ENCODE measurements at regions not wholly inside any gene's neighbourhood (a gene's known extent, or its start where the extent isn't known, plus 50 kb on each side); places are given as distances from the start of the nearest gene placed in this dataset.

DNA sequence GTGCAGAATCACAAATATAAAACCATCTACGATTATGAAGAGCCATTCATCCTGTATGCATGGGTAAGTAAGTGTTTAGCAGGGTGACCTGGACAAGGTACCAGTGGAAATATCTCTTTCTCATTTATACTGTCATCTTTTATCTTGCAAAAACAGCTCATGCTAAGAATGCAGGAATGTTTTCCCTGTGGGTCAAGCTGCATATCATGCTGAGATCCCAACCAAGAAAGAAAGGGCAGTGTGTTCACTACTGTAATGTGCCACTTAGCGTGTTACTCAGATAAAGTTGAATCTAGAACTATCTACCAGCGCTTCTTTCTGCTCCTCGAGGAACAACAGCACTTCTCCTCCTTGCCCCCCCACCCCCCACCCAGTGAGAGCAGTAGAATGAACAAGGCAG lies 212.7 kb upstream of the TBL1X start:
- no peaks in the 10 kb centered on the region for H3K9me3 Mint-ChIP-seq
- peaks cover 8% of the 10 kb centered on the region for H3K27me3 Mint-ChIP-seq (ENCODE audit: low read depth)
- H3K36me3 Mint-ChIP-seq (ENCODE audit: low read depth): no peaks in the 10 kb centered on the region
- H3K27ac Mint-ChIP-seq: no peak overlapping the region
- no peaks in the 10 kb centered on the region for H3K4me1 Mint-ChIP-seq (ENCODE audit: low read depth)
- H3K4me3 Mint-ChIP-seq: no peak overlapping the region

DNA sequence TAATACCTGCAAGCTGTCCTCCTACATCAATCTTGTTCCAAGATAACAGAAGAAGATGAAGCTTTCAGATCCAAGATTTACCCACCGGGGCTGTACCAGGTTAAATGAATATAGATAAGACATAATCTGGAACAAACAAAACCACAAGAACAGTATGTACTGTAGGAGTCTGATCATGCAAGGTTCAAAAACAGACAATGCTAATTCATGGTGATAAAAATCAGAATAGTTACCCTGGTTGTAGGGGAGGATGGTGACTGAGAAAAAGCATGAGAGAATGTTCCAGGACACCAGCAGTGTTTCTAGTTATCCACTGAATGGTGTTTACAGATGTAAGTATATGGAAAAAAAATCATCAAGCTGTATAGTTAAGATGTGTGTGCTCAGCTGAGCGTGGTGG lies 211.6 kb upstream of the TBL1X start:
- Mint-ChIP-seq H3K27ac (no peak overlapping the region), H3K9me3 (no peaks in the 10 kb centered on the region), H3K36me3 (ENCODE audit: low read depth) (no peaks in the 10 kb centered on the region)

GRCh38 chrX:9257718-9258420 lies 207.0 kb upstream of the TBL1X start:
- peaks cover 13% of the 10 kb centered on the region for H3K9me3 Mint-ChIP-seq
- H3K4me3 Mint-ChIP-seq: no peak overlapping the region
- H3K4me1 Mint-ChIP-seq (ENCODE audit: low read depth): peaks cover 7% of the 10 kb centered on the region
- peaks cover 8% of the 10 kb centered on the region for H3K27me3 Mint-ChIP-seq (ENCODE audit: low read depth)
- H3K27ac Mint-ChIP-seq: no peak overlapping the region
- H3K36me3 Mint-ChIP-seq (ENCODE audit: low read depth): peaks cover 2% of the 10 kb centered on the region

More for the DNA sequence above, 211.6 kb upstream of the TBL1X start:
- H3K4me3 Mint-ChIP-seq: no peak overlapping the region
- peaks cover 8% of the 10 kb centered on the region for H3K27me3 Mint-ChIP-seq (ENCODE audit: low read depth)
- H3K4me1 Mint-ChIP-seq (ENCODE audit: low read depth): no peaks in the 10 kb centered on the region

GRCh38 chrX:9258421-9259104 lies 206.3 kb upstream of the TBL1X start:
- Mint-ChIP-seq H3K4me1 (ENCODE audit: low read depth) (peaks cover 7% of the 10 kb centered on the region), H3K27ac (no peak overlapping the region), H3K9me3 (peaks cover 13% of the 10 kb centered on the region), H3K4me3 (no peak overlapping the region), H3K36me3 (ENCODE audit: low read depth) (peaks cover 2% of the 10 kb centered on the region), H3K27me3 (ENCODE audit: low read depth) (peaks cover 8% of the 10 kb centered on the region)

DNA sequence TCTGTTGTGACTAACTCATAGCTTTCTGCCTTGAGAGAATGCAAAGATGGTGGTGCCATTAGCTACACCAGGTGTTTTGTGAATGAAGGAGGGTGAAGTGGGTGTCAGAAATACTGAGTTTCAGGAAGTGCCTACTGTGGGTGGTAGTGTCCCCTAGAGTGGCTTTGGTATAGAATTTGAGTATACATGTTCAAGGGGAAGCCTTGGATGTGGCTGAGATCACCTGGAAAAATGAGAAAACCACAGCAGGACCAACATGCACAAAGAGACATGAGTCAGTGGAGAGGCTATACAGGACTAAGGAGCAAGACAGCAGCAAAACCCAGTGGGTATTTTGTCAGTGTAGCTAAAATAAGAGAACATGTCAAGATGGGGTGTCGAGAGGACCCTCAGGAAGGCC lies 204.3 kb upstream of the TBL1X start:
- H3K4me3 Mint-ChIP-seq: no peak overlapping the region
- peaks cover 13% of the 10 kb centered on the region for H3K9me3 Mint-ChIP-seq
- H3K27me3 Mint-ChIP-seq (ENCODE audit: low read depth): no peaks in the 10 kb centered on the region
- peaks cover 7% of the 10 kb centered on the region for H3K4me1 Mint-ChIP-seq (ENCODE audit: low read depth)
- H3K27ac Mint-ChIP-seq: peak overlapping the region; percentile 27
- peaks cover 2% of the 10 kb centered on the region for H3K36me3 Mint-ChIP-seq (ENCODE audit: low read depth)

DNA sequence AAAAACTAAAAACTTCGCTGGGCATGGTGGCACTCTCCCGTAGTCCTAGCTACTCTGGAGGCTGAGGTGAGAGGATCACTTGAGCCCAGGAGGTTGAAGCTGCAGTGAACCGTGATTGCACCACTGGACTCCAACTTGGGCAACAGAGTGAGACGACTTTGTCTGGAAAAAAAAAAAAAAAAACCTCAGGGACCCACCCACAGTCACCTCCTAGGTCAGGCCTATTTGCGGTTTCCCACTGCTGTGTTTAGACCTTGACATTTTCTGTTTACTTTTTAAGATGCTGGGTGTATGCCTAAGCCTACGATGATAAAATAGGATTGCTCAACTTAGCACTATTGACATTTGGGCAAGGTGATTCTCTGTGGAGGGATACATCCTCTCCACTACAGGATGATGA lies 197.4 kb upstream of the TBL1X start:
- no peaks in the 10 kb centered on the region for H3K4me1 Mint-ChIP-seq (ENCODE audit: low read depth)
- no peaks in the 10 kb centered on the region for H3K9me3 Mint-ChIP-seq
- H3K27ac Mint-ChIP-seq: no peak overlapping the region
- H3K27me3 Mint-ChIP-seq (ENCODE audit: low read depth): peaks cover 4% of the 10 kb centered on the region
- no peak overlapping the region for H3K4me3 Mint-ChIP-seq
- H3K36me3 Mint-ChIP-seq (ENCODE audit: low read depth): no peaks in the 10 kb centered on the region

DNA sequence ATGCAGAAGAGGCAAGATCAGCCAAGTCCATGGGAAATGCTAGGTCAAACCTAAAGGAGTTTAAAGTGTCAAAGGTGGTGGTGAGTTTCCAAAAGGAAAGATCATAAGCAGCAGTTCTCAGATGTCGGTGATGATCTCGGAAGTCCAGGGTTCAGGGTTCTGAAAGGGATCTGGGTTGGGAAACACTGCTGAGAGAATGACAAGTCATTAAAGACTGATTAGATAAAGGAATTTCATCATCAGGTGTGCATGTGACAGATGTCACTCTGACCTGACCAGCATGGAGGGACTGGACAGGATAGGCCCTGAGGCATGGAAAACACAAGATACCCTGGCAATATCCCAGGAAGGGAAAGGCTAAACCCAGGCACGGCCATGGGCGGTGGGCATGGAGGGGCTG lies 195.7 kb upstream of the TBL1X start:
- no peaks in the 10 kb centered on the region for H3K36me3 Mint-ChIP-seq (ENCODE audit: low read depth)
- H3K4me1 Mint-ChIP-seq (ENCODE audit: low read depth): no peaks in the 10 kb centered on the region
- peaks cover 9% of the 10 kb centered on the region for H3K27me3 Mint-ChIP-seq (ENCODE audit: low read depth)
- no peak overlapping the region for H3K4me3 Mint-ChIP-seq
- no peak overlapping the region for H3K27ac Mint-ChIP-seq
- H3K9me3 Mint-ChIP-seq: peaks cover 4% of the 10 kb centered on the region

DNA sequence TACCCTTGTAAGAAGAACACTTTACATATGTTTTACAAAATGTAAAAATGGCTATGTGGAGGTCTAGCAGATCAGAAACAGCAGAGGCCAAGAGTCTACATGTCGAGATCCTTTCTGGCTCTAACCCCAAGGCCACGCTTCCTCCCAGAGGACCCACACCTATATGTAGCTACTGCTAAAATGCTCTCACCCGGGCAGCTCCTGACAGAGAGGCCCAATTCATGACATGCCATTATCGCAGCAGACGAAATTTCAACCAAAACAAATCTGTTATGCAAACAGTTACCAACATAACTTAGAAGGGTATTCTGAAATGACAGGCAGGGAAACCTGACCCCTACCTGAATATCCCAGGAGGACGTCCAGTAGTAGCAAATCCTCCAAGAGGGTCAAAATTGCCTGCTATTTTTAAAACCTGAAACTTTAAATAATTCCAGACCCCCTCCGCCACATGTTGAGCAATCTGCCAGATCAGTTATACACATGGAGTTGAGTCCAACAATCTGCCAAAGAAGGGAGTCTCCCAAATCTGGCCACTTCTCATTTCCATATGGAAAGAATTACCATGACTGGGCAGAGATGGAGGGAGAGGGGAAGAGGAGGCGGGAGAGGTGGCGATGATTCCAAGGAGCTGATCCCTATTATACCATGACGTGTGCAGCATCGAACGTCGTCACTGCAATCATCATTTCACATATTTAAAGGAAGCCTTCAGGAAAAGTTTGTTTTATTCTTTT lies 192.9 kb upstream of the TBL1X start:
- no peak overlapping the region for H3K4me3 Mint-ChIP-seq
- no peaks in the 10 kb centered on the region for H3K4me1 Mint-ChIP-seq (ENCODE audit: low read depth)
- H3K27ac Mint-ChIP-seq: no peak overlapping the region

DNA sequence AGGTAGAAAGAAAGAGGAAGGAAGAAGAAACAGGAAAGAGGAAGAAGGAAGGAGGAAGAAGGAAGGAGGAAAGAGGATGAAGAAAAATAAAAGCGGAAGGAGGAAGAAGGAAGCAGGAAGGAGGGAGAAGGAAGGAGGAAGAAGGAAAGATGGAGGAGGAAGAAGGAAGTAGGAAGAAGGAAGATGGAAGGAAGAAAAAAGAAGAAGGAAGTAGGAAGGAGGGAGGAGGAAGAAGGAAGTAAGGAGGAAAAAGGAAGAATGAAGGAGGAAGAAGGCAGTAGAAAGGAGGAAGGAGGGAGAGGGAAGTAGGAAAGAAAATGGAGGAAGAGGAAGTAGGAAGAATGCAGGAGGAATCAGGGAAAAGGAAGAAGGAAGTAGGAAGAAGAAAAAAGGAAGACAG lies 191.1 kb upstream of the TBL1X start:
- H3K27me3 Mint-ChIP-seq (ENCODE audit: low read depth): peaks cover 9% of the 10 kb centered on the region
- no peak overlapping the region for H3K27ac Mint-ChIP-seq
- peaks cover 2% of the 10 kb centered on the region for H3K36me3 Mint-ChIP-seq (ENCODE audit: low read depth)
- no peak overlapping the region for H3K4me3 Mint-ChIP-seq
- H3K9me3 Mint-ChIP-seq: peaks cover 4% of the 10 kb centered on the region
- H3K4me1 Mint-ChIP-seq (ENCODE audit: low read depth): peaks cover 3% of the 10 kb centered on the region

More for the DNA sequence above, 192.9 kb upstream of the TBL1X start:
- peaks cover 9% of the 10 kb centered on the region for H3K27me3 Mint-ChIP-seq (ENCODE audit: low read depth)
- no peaks in the 10 kb centered on the region for H3K36me3 Mint-ChIP-seq (ENCODE audit: low read depth)
- peaks cover 4% of the 10 kb centered on the region for H3K9me3 Mint-ChIP-seq

DNA sequence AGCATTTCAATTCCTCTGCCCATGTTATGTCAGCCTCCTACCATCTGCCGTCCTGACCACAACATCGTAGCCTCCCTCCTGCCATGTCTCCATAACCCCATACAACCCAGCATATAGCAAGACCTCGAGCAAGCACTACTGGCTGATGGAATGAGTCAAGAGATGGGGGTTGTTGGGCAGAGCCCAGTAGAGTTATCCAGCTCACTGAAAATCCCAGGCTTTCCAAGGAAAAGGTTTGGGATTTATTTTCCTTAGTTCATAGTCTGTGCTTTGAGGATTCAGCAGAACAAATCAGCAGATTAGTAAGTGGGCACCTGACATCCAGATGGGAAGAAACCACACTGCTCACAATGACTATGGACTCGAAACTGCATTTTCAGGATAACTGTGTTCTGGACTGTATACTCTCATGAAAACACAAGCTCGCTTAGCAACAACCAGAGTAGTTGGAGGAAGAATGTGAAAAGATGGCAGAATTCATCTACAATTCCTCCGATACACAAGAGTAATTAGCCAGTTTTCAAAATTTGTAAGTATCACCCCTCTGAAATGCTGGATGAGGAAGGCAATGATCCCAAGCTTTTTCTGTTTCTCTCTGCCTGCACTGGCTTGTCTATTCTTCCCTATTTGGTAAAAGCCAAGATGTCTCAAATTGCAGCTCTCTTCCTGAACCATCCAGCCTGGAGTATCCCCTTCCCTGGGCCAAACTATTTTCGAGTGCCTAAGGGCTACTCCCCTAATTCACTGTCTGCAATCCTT lies 186.2 kb upstream of the TBL1X start:
- H3K27me3 Mint-ChIP-seq (ENCODE audit: low read depth): no peaks in the 10 kb centered on the region
- H3K4me3 Mint-ChIP-seq: peak overlapping the region; percentile 31
- peaks cover 2% of the 10 kb centered on the region for H3K36me3 Mint-ChIP-seq (ENCODE audit: low read depth)
- peak overlapping the region; percentile 80 for H3K27ac Mint-ChIP-seq
- no peaks in the 10 kb centered on the region for H3K9me3 Mint-ChIP-seq
- H3K4me1 Mint-ChIP-seq (ENCODE audit: low read depth): peaks cover 21% of the 10 kb centered on the region

- Mint-ChIP-seq H3K4me1 (ENCODE audit: low read depth) (peaks cover 23% of the 10 kb centered on the region), H3K27ac (peak overlapping the region; percentile 80), H3K4me3 (peak overlapping the region; percentile 31), H3K27me3 (ENCODE audit: low read depth) (no peaks in the 10 kb centered on the region), H3K9me3 (no peaks in the 10 kb centered on the region), H3K36me3 (ENCODE audit: low read depth) (peaks cover 2% of the 10 kb centered on the region)
Measured at GRCh38 chrX:9279234-9279544, 185.7 kb upstream of the TBL1X start.

DNA sequence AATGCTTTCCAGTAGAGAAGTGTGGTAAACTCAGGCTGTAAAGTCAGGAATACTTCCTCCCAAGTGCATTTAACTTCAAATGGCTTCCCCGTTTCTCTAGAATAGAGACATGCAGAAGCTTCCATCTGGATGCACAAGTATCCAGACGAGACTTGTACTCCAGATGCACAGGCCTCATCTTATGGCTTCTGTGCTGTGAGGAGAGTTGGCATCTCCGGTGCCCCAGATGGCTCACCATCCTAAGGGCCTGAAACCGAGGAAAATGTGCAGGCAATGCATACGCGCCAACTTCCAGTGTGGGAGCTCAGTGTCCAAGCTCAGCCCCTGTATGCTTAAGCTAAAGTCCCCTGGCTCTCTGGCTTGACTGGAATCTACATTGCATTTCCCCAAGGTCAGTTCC lies 184.0 kb upstream of the TBL1X start:
- H3K9me3 Mint-ChIP-seq: no peaks in the 10 kb centered on the region
- H3K27me3 Mint-ChIP-seq (ENCODE audit: low read depth): no peaks in the 10 kb centered on the region
- no peak overlapping the region for H3K27ac Mint-ChIP-seq
- peaks cover 2% of the 10 kb centered on the region for H3K36me3 Mint-ChIP-seq (ENCODE audit: low read depth)
- peaks cover 29% of the 10 kb centered on the region for H3K4me1 Mint-ChIP-seq (ENCODE audit: low read depth)
- H3K4me3 Mint-ChIP-seq: no peak overlapping the region

GRCh38 chrX:9282325-9282724 lies 182.5 kb upstream of the TBL1X start:
- H3K4me1 Mint-ChIP-seq (ENCODE audit: low read depth): peaks cover 35% of the 10 kb centered on the region
- H3K9me3 Mint-ChIP-seq: no peaks in the 10 kb centered on the region
- H3K27me3 Mint-ChIP-seq (ENCODE audit: low read depth): no peaks in the 10 kb centered on the region
- H3K36me3 Mint-ChIP-seq (ENCODE audit: low read depth): peaks cover 2% of the 10 kb centered on the region
- H3K27ac Mint-ChIP-seq: peak overlapping the region; percentile 3
- no peak overlapping the region for H3K4me3 Mint-ChIP-seq

GRCh38 chrX:9285342-9285771 lies 179.5 kb upstream of the TBL1X start:
- Mint-ChIP-seq H3K27ac (peak overlapping the region; percentile 74), H3K27me3 (ENCODE audit: low read depth) (no peaks in the 10 kb centered on the region), H3K9me3 (no peaks in the 10 kb centered on the region), H3K4me3 (no peak overlapping the region), H3K4me1 (ENCODE audit: low read depth) (peaks cover 22% of the 10 kb centered on the region), H3K36me3 (ENCODE audit: low read depth) (no peaks in the 10 kb centered on the region)

Measured in T-helper 1 cell treated with Interleukin-12 subunit alpha and Interleukin-12 subunit beta and Interleukin-4 antibody, amounts not matched to agents 30 μg/mL and 1 μg/mL, for 36 hours (primary cell).